DMS114 treated with DMSO at 0.1 percent for 48 hours (cell line): ENCODE measurements at regions not wholly inside any gene's neighbourhood (a gene's known extent, or its start where the extent isn't known, plus 50 kb on each side); places are given as distances from the start of the nearest gene placed in this dataset.

Experiments
- DNase-seq: peaks from one replicate; lab custom pipeline; 2025; ENCODE audit not compliant: unreplicated experiment; lab: John Stamatoyannopoulos, UW

DNA sequence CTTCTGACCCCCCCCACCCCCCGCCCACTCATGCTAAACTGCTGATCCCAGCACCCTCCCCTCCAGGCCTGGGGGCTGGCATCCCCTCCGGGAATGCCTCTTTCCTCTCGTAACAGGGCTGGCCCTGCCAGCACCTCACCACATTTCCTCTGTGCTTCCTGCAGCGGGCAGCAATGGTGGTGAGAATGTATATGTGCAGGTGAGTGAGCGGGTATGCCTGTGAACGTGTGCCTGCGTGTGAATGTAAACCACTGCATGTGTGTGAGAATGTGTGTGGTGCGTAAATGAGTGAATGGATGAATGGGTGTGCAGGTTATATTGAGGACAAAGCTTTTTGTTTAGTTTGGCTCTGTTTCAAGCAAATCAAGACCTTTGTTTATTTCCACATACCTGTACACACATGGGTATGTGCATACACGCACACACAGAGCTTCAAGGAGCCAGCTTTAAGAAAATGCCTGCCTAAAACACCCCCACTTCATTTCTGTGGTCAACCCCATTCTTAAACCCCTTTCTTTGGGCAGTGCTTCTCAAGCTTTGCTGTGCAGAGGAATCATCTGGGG, 95.7 kb upstream of the SHB start:
- DNase-seq = no peak

GRCh38 chr9:38163518-38163917, 94.5 kb upstream of the SHB start:
- no peak for DNase-seq

- DNase-seq = no peak
Measured at GRCh38 chr9:38162332-38163211, 93.5 kb upstream of the SHB start.

- no peak for DNase-seq
Measured at GRCh38 chr9:38160613-38161215, 91.7 kb upstream of the SHB start.

- DNase-seq = no peak
Measured at GRCh38 chr9:38159599-38159998, 90.6 kb upstream of the SHB start.

- no peak for DNase-seq
Measured at GRCh38 chr9:38158628-38159027, 89.6 kb upstream of the SHB start.

- DNase-seq = no peak
Measured at GRCh38 chr9:38157711-38158110, 88.7 kb upstream of the SHB start.

DNA sequence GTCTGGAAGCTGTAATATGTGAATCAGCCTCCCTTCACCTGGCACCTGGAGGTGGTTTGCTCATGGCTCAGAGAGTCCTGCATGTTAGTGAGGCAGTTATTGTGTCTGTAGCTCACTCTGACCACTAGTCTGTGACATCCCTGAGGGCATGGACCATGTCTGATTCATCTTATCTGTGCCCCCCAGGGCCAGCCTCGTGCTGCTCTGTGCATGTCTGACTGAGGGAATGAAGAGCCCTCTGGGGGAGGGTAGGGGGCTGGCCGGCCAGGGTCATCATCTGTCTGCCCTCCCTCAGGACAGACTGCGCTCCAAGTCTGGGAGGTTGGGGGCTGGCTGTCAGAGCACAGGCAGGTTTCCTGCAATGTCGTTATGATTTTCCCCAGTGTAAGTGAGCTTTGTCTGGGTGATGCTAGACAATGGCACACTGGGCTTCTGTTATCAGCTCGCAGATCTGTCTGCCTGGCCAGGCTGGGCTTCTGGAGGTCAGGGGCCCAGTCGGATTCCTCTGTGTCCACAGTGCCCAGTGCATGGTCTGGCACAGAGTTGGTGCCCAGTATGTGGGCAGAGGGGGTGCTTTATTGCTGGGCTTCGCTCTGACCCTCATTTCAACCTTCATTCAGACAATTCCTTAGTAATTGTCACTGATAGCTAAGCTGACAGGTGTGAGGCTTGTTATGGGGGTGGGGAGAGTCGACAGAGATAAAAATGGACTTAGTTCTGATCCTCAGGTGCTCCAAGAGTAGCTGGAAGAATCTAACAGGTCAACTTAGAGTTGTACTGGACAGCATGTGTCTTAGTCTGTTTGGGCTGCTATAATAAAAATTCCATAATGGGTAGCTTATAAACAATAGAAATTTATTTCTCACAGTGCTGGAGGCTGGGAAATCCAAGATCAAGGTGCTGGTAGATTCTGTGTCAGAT, 85.7 kb upstream of the SHB start:
- DNase-seq = no peak

- no peak for DNase-seq
Measured at GRCh38 chr9:38153910-38154291, 84.9 kb upstream of the SHB start.

DNA sequence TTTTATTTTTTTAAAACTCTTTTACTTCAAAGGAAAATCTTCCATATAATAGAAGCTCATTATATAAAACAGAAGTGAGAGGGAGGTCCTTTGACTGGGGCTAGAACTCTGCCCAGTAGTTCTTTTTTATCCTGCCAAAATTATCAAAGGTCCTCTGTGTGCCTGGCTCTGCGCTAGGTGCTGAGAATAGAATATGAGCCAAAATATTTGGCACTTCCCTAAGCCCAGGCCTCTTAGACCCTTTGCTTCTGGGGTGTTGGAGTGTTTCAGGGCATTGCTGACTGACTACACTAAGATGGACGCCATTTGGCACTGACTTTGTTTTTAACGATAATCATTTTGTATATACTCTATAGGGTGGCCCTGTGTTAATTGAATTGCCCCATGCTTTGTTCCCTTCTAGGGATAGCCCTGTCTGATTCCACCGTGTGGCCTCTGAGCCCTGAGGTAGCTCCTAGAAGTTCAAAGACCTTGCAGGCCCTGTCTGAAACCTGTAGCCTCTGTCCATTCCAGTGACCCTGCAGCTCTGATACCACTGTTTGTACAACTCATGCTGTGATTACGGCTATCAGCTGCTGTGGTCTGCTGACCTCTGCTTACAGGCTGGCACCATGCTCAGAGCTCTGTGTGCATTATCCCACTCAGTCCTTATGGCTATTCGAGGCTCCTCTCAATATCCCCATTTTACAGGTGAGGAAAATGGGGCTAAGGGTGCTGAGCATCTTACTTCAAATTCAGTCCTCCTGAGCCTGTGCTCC, 84.3 kb upstream of the SHB start:
- no peak for DNase-seq

GRCh38 chr9:38149647-38150046, 80.6 kb upstream of the SHB start:
- DNase-seq = no peak

DNA sequence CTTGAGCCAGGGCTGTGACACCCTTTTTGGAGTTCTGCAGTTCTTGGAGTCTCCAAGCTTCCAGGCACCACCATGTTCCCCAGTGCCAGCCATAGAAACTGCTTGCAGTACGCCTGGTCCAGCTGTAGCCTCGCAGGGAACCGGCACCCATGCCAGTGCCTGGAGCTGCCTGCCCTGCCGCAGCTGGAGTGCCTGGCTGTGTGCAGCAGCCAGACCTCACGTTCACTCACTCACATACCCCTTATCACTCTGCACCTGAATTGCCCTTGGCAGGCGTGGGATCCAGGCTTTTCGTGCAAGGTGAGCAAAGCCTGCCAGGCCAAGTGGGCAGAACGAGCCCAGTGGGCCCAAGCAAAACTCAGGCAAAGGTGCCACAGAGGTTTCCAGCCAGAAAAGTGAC, 77.8 kb upstream of the SHB start:
- no peak for DNase-seq

DNA sequence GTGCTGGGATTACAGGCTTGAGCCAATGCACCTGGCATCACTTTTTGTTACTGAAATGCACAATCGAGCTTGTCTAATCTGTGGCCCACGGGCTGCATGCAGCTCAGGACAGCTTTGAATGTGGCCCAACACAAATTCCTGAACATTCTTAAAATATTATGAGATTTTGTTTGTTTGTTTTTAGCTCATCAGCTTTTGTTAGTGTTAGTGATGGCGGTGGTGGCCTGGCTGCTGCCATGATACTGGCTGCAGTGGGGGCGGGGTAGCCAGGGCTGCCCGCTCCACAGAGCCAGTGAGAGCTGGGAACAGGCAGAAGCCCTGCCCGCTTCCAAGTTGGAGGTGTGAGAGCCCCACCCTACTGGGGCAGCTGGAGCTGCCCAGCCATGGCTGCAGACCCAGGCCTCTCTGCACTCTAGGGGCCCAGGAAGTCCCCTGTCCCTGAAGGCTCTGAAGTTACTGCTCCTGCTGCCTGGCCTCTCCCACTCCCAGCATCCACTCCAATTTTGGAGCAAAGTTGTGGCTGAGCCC, 76.6 kb upstream of the SHB start:
- DNase-seq = no peak

DNA sequence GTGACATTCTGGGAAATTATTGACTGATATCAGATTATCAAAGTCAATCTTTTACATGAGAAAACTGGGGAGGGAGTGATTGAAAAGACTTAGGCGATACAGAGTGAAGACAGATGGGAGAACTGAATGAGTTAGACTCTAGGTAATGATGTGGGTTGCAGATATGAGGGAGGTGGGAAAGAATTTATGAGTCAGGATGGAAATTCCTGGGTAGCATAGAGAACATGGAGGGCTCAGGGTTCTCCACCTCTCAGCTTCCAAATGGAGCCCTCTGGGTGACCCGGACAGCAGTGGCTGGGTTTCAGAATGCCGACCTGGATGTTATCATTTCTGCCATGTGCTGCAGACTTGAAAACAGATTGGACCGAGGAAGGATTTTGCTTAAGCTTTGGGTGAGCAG, 75.4 kb upstream of the SHB start:
- DNase-seq = no peak

DNA sequence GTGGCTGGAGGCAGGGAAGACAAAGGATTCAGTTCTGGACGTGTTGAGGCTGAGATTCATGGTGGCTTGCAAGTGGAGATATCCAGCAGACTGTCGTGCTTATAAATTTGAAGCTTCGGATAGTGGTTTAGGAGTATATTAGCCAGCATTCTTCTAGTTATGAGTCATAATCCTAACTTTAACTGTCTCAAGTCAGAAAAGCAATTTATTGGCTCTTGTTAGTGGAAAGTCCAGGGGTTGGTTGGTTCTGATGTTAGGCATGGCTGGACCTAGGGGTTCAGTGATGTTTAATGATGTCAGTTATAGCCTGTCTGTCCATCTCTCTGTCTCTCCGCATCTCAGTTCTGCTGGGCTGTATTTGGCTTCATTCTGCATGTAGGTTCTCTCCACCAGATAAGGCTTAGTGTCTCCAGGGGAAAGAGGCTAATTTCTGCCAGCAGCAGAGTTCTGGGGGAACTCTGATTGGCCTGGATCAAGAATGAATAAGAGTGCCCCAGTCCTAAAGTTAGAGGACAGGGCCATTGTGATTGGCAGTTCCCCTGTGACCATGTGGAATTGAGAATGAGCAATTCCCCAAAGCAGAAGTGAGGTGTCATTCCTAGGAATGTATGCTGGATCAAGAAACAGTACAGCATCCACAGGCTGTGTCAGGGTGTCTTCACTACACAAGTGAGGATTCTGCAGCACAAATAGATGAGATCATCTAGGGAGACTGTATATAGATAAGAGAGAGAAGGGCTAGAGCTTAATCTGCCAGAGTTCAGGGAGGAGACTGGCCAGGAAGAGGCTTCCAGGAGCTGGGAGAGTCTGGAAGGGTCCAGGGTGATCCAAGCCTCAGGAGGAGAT, 72.9 kb upstream of the SHB start:
- DNase-seq = no peak

GRCh38 chr9:38138276-38138675, 69.2 kb upstream of the SHB start:
- no peak for DNase-seq

GRCh38 chr9:38137342-38137741, 68.3 kb upstream of the SHB start:
- no peak for DNase-seq

GRCh38 chr9:38136386-38136785, 67.4 kb upstream of the SHB start:
- no peak for DNase-seq

DNA sequence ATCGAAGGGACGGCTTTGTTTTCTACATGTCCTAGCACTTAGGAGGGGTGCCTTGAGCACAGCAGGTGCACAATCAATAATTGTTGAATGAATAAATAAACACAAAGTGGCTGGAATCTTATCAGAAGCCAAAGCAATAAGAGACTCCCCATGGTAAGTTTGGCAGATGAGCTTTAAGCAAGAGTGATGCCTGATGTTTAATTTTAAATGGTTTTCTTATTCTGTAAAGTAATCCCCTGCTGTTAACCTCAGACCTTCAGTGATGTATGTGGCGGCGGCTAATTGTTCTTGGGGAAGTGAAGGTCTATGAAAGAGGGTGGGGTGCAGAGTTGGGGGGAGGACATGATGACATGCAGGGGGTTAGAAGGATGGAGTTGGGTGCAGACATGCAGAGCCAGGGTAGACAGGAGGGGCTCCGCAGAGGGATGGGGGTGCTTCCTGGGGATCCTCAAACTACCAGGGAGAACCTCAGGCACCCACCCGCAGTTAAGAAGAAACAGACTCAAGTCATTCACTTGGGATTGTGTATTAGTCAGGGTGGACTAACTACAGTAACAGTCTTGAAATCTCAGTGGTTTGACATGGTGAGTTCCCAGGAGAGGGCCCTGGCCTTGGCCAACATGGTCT, 65.7 kb upstream of the SHB start:
- no peak for DNase-seq
